SKM-1 (cell line): ENCODE measurements at regions not wholly inside any gene's neighbourhood (a gene's known extent, or its start where the extent isn't known, plus 50 kb on each side); places are given as distances from the start of the nearest gene placed in this dataset.

Source experiments
- DNase-seq: peaks from one replicate; lab custom pipeline; 2025; ENCODE audit not compliant: unreplicated experiment; lab: John Stamatoyannopoulos, UW

DNA sequence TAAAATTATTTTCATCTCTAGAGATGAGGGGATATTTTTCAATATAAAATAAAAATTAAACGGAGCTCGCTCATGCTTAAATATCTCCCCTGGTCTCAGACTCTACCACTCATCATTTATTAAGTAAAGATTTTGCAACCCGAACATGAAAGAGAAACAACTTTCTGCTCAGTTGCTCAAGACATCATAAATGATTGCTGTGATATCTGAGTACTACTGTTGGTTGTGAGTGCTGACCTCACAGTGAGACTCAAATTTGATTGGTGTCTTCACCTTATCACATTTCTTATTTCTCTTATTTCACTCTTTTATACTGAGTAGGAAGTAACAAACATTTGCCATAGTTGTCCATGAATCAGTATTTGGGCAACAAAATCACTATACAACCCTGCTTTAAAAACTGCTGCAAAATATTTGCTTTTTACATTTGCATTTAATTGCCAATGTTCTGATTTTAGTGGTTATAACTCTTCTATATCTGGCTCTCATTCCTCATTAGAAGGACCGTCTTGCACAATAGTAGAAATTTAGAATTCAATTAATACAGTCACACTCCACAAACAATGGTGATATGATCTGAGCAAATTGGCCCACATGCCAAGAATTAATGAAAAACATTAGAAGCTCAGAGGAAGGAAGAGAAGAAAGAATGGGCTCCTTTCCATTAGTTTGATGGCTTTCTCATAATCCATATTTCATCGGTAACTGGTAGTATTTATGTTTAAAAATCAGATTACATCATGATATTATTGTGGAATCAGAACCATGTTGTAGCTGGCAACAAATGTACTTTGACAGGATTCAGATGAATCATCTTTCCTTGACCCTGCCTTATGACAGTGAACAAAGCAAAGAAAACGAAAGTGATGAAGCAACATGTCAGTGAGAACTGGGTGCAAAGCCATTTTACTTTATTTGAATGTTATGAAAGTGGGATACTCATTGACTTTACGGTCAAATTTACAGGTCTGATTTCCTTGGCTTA lies 973.6 kb upstream of the TENM4 start:
- no peak for DNase-seq

DNA sequence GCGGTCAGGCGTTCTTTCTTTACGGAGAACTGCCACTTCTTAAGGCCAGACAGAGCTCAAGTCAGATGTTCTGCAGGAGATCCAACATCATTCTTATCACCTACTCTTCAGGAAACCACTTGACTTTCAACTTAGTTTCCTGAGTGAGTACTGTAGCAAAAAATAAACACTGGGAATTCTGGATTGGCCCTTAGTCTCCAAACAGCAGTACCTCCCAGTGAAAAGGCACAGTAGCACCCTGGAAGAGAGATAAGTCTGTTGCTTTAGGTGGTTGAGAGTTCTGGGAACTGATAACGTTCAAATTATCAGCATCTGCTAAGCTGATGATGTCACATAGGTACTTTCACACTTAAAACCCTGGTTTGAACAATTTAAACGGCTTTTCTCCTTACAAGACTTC lies 971.8 kb upstream of the TENM4 start:
- DNase-seq = no peak

DNA sequence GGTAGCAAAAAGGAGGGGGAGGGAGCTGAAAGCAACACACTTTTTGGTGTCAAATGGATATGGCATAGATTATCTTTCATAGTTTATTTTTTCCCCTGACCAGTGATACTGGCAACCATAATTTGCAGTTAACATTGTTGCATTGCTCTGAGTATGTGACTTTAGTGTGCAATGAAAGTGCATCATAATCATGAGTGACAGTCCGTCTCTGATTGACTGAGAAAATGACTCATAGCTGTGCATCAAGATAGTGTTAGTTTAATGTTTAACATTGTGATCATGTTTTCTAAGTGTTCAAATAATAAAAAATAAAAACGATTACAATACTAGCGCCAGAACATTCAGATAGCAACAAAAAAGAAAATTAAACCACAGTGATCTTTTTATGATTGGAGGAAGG lies 952.4 kb upstream of the TENM4 start:
- DNase-seq = no peak

DNA sequence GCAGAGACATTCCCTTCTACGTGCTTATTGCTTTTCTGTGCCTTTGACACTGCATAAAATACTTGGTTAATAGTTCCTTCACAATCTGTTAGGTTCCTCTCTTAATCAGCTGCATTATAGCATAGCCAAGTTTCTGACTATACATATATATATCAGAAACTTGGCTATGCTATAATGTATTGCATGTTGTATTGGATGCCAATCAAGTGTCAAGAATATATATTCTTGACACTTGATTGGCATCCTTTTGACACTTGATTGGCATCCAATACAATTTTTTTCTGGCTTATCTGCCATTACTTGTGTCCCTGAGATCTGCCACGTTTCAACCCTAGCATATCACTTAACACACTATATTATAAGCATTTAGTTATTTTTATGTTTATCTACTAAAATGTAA lies 949.7 kb upstream of the TENM4 start:
- no peak for DNase-seq

DNA sequence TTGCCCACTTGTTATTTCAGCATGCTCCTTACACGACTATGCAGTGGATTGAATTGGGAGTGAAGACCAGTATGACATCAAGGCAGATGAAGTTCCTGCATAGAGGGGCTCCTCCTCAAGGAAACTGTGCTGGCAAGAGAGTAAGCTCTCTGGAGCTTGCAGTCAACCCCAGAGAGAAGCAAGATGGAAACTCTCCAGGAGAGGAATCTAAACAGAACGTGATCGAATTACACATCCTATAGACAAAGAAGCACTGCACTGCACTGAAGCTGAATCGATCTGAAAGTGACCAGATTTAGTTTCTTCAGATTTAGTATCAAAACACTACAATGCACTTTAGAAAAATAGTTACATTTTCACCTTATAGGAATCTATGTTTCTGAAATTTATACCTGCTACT lies 947.7 kb upstream of the TENM4 start:
- no peak for DNase-seq

DNA sequence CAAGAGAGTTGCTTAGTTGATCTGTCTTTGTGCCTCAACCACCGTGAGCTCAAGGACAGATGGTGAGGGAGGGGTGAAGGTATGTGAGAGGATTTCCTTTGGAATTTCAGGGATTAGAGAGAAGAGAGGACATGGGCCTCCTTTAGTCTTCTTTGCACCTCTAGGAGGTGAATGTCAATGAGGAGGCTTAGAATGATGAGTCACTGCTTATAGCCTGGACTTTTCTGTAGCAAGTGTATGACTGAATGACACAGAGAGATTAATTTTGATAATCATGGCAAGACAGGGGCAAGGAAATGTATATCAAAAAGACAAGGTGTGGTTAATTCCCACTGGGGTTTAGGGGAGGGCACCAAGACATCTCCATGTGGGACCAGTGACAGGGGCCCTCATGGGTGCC lies 947.3 kb upstream of the TENM4 start:
- no peak for DNase-seq

DNA sequence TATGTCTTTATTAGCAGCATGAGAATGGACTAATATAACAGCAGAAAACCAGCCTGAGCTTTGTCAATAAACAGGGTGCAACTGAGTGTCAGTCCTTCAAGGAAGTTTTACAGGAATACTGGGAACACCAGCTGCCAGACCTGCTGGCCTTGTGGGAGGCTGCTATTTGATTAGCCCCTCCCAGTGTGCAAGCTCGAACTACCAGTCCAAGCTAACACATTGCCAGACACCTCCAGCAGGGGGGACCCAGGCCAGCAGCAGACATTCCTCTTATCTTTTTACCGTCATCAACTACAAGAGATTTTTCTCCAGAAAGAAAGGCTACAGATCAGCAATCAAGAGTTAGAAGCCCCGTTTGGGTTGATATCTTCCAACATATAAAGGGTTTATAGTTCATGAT lies 942.8 kb upstream of the TENM4 start:
- no peak for DNase-seq

DNA sequence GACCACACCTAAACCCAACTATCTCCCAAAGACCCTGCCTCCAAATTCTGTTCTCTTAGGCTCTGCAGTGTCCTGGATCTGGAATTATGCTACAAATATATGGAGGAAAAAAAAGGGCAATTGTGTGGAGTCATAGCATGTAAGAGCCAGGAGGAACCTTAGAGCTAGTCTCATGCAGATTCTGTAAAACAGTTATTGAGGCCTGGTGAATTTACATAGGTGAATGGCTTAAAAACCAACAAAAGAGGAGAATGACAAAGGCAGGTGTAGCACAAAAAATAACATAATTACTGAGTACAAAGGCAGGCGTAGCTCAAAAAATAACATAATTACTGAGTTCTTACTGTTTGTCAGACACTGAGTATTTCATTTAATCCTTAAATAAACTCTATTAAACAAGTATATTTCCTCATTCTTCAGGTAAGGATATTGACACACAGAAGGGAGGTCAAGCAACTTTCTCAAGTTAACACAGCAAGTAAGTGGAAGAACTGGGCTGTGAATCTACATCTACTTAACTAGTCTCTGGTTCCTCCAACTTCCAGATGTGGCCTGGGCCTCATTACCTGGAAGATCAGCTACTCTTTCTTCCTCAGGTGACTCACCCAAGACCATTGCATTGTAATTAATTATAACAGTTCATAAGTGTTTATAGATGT lies 938.9 kb upstream of the TENM4 start:
- DNase-seq = no peak

DNA sequence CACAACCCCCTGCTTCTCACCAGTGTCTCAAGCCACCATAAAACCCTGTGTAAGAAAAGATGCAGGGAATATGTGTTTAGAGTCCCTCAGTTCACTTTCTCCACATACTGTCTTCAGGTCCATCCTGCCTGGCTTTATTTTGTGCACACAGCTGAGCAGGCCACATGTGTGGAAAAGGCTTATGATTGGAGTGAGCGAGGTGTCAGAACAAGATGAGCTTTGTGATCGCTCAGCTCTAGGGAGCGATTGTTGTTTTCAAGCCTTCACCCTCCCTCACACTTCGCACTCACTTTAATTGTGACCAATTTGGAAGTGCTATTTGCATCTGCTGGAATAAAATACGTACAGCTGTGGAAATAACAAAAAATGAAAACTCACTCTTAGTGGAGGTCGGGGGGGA lies 931.1 kb upstream of the TENM4 start:
- no peak for DNase-seq

DNA sequence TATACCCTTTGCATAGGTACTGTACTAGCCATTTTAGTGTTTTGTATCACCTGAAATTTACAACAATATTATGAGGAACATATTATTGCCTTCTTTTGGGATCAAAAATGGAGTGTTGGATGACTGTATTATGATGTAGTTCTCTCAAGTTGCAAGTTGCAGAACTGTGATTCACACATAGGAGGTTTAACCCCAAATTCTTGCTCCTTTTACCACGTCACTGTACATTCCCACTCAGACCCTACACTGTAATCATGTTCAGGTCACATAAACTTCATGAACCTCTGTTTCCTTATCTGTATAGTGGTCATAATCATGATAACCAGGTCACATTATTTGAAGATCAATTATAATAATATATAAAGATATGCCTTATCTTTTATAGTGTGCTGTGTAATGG lies 925.1 kb upstream of the TENM4 start:
- DNase-seq = no peak

DNA sequence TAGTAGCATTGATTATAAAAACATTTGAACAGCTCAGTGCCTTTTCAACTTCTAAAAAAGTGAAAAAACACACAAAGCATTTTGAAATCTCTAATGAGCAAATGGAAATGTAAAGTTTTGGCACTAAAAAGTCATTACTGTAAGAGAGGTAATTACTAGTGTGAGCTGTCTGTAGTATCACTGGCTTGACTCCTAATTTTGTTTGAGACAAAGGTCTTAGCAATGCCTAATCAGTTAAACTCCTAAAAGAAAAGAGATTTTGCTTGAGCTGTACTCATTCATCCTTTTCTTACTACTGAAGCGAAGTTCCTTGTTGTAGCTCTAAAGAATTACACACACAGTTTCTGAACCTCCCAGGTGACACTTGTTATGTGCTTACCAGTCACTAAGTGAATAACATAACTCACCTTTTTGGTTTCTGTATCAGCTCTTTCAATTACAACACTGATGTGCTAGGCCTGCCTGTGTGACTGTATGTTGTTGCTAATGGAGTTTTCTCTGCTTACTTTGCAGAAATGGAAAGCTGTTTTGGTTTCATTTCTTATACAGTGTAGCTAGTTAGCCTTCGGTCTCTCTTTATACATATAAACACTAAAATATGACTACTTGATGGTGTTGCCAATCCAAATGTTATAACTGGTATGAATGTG lies 924.4 kb upstream of the TENM4 start:
- DNase-seq = no peak

DNA sequence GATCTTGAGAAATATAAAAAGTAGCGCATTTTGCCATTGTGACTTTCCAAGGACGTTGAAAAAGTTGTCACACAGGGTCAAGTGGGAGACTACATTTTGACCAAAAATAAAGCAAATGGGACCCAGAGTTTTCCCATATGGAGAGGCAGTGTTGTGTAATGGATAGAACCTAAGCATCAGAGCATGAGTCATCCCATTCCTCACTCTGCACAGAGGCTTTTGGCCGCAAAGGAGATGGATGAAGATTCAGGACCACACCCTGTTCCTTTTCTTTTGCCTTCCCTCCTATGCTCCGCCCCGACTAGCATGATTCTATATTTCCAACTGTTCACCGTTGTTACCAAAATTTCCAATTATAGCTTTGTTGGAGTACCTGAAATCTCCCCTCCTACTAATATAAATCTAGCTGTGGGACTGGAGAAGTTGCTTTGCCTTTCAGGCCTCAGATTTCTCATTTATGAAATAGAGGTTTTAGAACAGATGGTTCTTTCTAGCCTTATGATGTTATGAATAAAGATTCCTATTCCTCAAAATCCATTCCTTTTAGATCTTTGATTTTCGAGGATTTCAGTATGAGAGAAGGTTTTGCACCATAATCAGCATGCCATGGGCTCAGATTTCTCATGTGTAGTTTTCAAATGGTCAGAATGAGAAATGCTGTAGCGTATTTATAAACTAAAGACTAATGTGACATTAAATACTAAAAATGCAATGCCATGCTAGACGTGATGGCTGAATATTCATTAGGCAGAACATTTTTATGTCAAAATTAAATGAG lies 921.9 kb upstream of the TENM4 start:
- no peak for DNase-seq

DNA sequence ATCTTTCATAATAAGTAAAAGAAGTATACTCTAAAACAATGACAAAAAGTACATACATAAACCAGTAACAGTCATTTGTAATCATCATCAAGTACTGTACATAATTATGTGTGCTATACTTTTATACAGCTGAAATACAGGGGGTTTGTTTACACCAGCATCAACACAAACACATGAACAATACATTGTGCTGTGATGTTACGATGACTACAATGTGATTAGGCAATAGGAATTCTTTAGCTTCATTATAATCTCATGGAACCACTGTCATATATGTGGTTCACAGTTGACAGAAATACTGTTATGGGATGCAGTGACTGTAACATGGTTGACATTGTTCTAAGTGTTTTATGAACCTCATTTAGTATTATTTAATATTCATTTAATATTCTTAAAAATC lies 914.4 kb upstream of the TENM4 start:
- DNase-seq = no peak

DNA sequence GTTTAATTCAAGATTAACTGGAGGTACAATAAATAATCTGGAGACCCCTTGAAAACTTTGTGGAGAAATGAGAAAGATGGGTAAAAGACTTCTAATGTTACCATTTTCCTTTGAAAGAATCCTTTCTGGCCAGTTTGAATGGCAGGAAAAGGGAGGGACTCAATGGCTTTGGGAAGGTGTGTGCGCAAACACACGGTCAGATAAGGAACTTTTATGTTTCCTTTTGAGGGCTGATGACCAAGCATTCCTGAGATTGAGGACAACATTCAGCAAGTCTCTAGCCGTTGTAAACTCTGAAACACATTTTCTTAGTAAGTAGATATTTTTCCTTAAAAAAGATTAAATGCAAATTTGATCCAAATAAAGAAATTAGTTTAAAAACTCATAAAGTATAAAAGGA lies 909.7 kb upstream of the TENM4 start:
- no peak for DNase-seq

DNA sequence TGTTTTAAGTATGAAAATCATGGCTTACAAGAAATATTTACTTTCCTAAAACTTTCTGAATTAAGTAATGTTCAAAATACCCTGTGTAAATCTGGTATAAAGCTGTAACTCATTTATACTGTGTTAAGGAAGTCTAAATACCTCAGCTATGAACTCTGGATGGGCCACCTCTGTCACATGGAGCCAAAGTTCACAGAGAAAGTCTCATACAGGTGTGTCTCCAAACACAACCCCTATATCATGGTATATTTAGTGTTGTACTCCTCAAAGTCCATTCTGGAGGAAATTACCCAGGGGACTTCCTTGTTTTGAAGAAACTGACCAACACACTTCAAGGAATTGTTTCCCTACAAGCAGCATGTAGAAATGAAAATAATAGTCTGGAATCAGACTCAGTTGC lies 909.2 kb upstream of the TENM4 start:
- DNase-seq = no peak

DNA sequence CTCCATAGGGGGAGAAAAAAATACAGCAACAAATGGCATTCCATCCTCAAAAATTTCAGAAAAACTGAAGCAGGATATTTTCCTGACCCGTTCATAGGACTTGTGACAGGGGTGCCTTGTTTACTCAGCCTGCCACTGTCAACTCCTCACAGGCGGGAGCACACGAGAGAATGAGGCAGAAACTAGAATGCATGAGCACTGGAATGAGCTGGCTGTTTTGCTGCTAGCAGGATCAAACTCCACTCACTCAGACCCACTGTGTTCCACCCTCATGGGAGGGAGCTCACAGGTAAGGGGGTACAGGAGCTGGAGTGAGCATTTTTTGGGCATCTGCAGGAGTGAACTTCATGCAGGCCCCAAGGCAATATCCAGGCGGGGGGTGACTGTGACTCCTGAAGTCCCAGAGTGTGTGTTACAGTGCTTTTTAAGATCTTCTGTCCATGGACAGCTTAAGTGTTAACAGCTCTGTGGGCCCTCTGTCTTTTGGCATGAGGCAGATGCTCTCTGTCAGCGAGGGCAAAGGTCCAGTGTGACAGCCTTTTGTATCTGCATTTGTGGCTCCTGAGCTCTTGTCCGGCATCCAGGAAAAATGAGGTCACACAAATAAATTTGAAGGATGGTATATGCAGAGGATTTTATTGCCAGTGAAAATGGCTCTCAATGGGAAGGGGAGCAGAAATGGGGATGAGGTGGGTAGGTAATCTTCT lies 905.7 kb upstream of the TENM4 start:
- no peak for DNase-seq

DNA sequence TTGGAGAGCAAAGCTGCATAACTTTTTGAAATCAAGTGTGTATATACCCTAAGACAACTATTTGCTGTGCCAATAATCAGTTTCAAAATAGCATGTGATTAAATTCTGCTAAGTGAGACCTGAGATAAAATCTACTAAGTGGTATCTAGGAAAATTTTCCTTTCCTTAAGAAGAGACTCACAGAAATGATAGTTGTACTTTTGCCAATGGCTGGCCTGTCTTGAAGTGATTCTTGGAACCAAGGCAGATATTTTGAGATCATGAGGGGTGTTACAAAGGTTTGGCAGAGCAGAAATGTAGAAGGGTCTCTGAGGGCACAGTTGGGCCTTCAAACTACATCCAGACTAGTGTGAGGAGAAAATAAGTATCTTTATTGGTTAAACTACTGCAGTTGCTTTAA lies 902.6 kb upstream of the TENM4 start:
- no peak for DNase-seq

DNA sequence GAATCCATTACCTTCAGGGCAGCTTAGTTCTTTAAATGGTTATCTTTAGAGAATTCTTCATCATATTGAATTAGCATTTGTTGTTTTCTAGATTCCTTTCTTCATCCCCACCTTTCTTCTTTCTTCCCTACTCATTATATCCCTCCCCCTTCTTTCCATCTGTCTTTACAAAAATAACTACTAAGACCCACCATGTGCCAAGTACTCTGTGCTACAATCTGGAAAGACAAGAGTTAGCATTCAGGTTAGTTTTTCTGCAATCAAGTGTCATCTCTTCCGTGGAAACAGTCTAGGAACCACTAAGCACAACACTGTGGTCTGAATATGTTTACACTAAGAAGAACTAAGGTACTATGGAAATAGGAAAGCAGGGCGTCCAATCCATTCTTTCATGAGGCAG lies 897.4 kb upstream of the TENM4 start:
- DNase-seq = no peak

DNA sequence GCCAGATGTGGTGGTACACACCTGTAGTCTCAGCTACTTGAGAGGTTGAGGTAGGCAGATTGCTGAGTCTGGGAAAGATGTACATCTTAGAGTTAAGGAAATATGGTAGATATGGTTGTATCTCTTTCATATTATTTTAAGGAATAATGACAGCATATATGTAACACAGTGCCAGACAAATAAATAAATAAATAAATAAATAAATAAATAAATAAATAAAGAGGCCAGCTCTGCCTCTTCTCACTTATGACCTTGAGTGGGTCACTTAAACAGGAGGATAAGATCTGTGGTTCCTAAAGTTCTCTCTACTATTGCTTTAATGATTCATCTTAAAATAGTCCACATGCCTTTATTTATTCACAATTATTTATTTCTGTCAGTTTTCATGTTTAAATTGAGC lies 890.9 kb upstream of the TENM4 start:
- DNase-seq = no peak

DNA sequence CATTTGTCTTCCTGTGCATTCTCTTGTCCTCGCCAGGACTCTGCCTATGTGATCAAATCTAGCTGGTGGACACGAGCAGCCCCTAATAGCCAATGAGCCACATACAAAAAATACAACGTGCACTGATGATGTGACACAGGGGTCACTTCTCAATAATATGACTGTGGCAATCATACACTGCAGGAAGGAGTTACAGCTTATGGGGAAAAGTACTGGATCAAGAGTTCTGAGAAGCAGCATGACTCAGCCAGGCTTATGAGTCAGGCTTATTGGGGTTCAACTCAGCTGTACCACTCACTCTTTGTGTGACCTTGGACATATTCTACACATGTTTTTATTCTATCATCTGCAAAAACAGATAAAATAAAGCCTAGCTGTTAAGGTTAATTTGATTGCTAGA lies 889.4 kb upstream of the TENM4 start:
- no peak for DNase-seq

DNA sequence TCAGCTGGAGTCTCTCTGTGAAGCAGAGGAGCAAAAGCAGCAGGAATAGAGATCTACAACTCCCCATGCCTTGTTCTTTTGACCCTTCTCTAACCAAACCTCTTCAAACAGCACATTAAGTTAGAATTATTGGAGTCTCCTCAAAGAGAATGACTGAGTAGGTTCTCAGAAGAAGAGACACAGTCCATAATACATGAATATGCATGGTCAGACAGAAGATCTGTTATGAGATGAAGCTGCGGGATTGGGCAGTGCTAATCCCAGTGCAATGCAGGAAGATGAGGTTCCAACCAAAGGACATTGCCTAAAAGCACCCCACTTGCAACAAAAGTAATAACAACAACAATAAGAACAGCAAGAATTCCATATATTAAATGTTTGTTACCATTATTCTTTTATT lies 887.9 kb upstream of the TENM4 start:
- no peak for DNase-seq
